MM.1S (cell line): ENCODE measurements at regions not wholly inside any gene's neighbourhood (a gene's known extent, or its start where the extent isn't known, plus 50 kb on each side); places are given as distances from the start of the nearest gene placed in this dataset.
"Not testable (repeated sequence)": the region's sequence is repeated elsewhere in the genome, so short reads cannot be mapped to it uniquely, and the experiment has no call there.

Experiments used
- DNase-seq: peaks from one replicate; pipeline ENCODE4 v3.0.0-alpha.2; 2015
- H2AFZ ChIP-seq: fragments of 300-600 bp; sonication (generic); 2 replicates; pipeline ENCODE4 v1.6.0; 2016; ENCODE audit warnings: antibody characterized with exemption, low read length
- H3F3A ChIP-seq: fragments of 300-600 bp; sonication (generic); 2 replicates; pipeline ENCODE4 v1.6.1; 2016; ENCODE audit warnings: mild to moderate bottlenecking, antibody characterized with exemption, low read length, moderate library complexity, mixed read lengths; ENCODE audit not compliant: insufficient read depth
- H3K27ac ChIP-seq: fragments of 300-600 bp; sonication (generic); 2 replicates; pipeline ENCODE4 v1.5.1; 2016; ENCODE audit warnings: mild to moderate bottlenecking, low read length
- H3K27me3 ChIP-seq: fragments of 300-600 bp; sonication (generic); replicated peaks from 2 replicates; pipeline ENCODE4 v1.6.0; 2016; ENCODE audit warnings: low read length; ENCODE audit not compliant: insufficient read depth
- H3K36me3 ChIP-seq: fragments of 300-600 bp; sonication (generic); replicated peaks from 2 replicates; pipeline ENCODE4 v1.6.1; 2016; ENCODE audit warnings: mild to moderate bottlenecking, low read length, mixed read lengths; ENCODE audit not compliant: insufficient read depth
- H3K4me1 ChIP-seq: fragments of 300-600 bp; sonication (generic); 2 replicates; pipeline ENCODE4 v1.6.1; 2016; ENCODE audit warnings: low read length, mixed read lengths
- H3K4me2 ChIP-seq: fragments of 300-600 bp; sonication (generic); 2 replicates; pipeline ENCODE4 v1.6.0; 2016; ENCODE audit warnings: low read depth, low read length
- H3K4me3 ChIP-seq: fragments of 300-600 bp; sonication (generic); 2 replicates; pipeline ENCODE4 v1.5.1; 2016; ENCODE audit warnings: low read length, mixed read lengths
- H3K79me2 ChIP-seq: fragments of 300-600 bp; sonication (generic); 2 replicates; pipeline ENCODE4 v1.6.1; 2016; ENCODE audit warnings: mixed run types, low read length, mixed read lengths
- H3K9ac ChIP-seq: fragments of 300-600 bp; sonication (generic); 2 replicates; pipeline ENCODE4 v1.6.1; 2016; ENCODE audit warnings: low read length, mixed read lengths
- H3K9me2 ChIP-seq: fragments of 300-600 bp; sonication (generic); replicated peaks from 2 replicates; pipeline ENCODE4 v1.6.1; 2016; ENCODE audit warnings: mild to moderate bottlenecking, low read length, mixed read lengths; ENCODE audit not compliant: insufficient read depth
- H3K9me3 ChIP-seq: fragments of 300-600 bp; sonication (generic); replicated peaks from 2 replicates; pipeline ENCODE4 v1.6.1; 2016; ENCODE audit warnings: mild to moderate bottlenecking, low read length, mixed read lengths; ENCODE audit not compliant: insufficient read depth
- H4K20me1 ChIP-seq: fragments of 300-600 bp; sonication (generic); 2 replicates; pipeline ENCODE4 v1.6.1; 2016; ENCODE audit warnings: mild to moderate bottlenecking, low read length, moderate library complexity, mixed read lengths; ENCODE audit not compliant: insufficient read depth
- EZH2 ChIP-seq: fragments of 300-600 bp; sonication (generic); optimal IDR thresholded peaks from 2 replicates; pipeline ENCODE3; 2017; ENCODE audit warnings: low read depth, mild to moderate bottlenecking, antibody characterized with exemption, low read length, mixed read lengths
- EZH2phosphoT487 ChIP-seq: fragments of 300-600 bp; sonication (generic); IDR thresholded peaks from 2 replicates; pipeline ENCODE4 v1.6.1; 2018; ENCODE audit warnings: antibody characterized with exemption, low read length
- TF ChIP-seq, protein P1 (sequence below): fragments of 300-600 bp; sonication (generic); IDR thresholded peaks from 2 replicates; pipeline ENCODE4 v1.5.1; 2016; ENCODE audit warnings: antibody characterized with exemption, low read length, mixed read lengths

DNA sequence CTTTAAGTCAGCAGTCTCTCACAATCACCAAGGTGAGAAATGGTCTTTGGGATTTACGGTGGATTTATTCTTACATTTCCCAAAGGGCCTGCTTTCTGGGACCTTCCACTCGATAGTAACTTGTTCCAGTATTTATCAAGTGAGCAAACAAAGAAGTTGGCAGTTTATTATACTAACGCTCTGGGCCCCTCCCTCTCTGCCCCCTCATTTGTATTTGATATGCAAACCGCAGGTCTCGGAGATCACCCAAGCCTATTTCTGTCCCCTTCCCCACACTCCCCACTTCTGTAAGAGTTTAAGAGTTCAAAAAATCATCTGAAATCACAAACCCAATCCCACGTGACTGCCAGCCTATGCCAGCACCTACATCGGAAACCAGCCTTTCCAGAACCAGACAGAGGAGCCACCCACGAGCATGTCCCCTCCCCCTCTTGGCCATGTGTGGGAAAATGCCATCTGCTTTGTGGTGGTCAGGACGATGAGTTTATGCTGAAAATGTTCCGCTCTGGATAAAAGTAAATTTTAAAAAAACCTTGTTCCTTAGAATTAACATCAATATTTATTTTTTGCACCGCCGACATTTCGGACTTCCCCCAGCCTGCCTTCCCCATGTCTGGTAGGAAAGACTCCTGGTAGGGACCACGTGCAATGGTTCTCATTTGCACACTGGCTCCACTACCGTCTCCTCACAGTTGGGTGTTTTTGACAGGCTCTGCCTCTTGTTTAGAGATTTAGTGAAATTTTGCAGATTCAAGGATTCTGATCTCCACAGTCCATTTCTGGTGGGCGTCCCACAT lies 281.0 kb downstream of the TFAP2C start:
- no peaks in the 10 kb centered on the region for H3K4me1 ChIP-seq
- no peak for DNase-seq
- H3K36me3 ChIP-seq: no peaks in the 10 kb centered on the region
- no peaks in the 10 kb centered on the region for H4K20me1 ChIP-seq
- H3K9me2 ChIP-seq: no peaks in the 10 kb centered on the region
- no peak overlapping the region for H3K4me2 ChIP-seq
- H3K27ac ChIP-seq: no peak overlapping the region
- no peaks in the 10 kb centered on the region for H3K79me2 ChIP-seq
- no peaks in the 10 kb centered on the region for H3K27me3 ChIP-seq
- no peak for TF ChIP-seq EZH2
- TF ChIP-seq, protein P1, sequence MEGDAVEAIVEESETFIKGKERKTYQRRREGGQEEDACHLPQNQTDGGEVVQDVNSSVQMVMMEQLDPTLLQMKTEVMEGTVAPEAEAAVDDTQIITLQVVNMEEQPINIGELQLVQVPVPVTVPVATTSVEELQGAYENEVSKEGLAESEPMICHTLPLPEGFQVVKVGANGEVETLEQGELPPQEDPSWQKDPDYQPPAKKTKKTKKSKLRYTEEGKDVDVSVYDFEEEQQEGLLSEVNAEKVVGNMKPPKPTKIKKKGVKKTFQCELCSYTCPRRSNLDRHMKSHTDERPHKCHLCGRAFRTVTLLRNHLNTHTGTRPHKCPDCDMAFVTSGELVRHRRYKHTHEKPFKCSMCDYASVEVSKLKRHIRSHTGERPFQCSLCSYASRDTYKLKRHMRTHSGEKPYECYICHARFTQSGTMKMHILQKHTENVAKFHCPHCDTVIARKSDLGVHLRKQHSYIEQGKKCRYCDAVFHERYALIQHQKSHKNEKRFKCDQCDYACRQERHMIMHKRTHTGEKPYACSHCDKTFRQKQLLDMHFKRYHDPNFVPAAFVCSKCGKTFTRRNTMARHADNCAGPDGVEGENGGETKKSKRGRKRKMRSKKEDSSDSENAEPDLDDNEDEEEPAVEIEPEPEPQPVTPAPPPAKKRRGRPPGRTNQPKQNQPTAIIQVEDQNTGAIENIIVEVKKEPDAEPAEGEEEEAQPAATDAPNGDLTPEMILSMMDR: no peak
- TF ChIP-seq EZH2phosphoT487: no peak
- H3F3A ChIP-seq: no peaks in the 10 kb centered on the region
- no peak overlapping the region for H3K4me3 ChIP-seq
- no peaks in the 10 kb centered on the region for H3K9me3 ChIP-seq
- H2AFZ ChIP-seq: no peak overlapping the region
- H3K9ac ChIP-seq: no peak overlapping the region

DNA sequence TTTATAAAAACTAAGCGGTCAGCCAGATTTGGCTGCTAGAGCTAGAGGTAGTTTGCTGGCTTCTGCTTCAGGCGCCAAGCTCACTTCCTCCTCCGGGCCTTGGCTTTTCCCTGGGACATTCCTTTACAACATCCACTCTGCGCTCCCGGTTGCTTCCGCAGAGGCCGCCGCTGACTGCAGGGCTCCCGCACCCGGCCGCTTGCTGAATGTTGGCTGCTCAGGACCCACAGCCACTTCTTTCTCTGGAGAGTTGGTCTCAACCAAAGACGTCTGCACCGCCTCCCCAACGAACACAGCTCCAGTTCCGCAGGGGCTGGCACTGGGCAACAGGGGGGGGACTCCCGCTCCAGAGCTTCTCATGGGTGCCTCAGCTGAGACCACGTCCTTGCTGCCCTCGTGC lies 282.8 kb downstream of the TFAP2C start:
- Histone ChIP-seq H3K27ac (no peak overlapping the region), H3K4me2 (no peak overlapping the region), H2AFZ (no peak overlapping the region), H3K27me3 (no peaks in the 10 kb centered on the region), H3K9me3 (no peaks in the 10 kb centered on the region), H3K9me2 (no peaks in the 10 kb centered on the region), H3F3A (no peaks in the 10 kb centered on the region), H4K20me1 (no peaks in the 10 kb centered on the region), H3K9ac (no peak overlapping the region), H3K4me1 (no peaks in the 10 kb centered on the region), H3K4me3 (no peak overlapping the region), H3K36me3 (no peaks in the 10 kb centered on the region), H3K79me2 (no peaks in the 10 kb centered on the region)
- no peak for DNase-seq
- no peak for TF ChIP-seq EZH2phosphoT487

DNA sequence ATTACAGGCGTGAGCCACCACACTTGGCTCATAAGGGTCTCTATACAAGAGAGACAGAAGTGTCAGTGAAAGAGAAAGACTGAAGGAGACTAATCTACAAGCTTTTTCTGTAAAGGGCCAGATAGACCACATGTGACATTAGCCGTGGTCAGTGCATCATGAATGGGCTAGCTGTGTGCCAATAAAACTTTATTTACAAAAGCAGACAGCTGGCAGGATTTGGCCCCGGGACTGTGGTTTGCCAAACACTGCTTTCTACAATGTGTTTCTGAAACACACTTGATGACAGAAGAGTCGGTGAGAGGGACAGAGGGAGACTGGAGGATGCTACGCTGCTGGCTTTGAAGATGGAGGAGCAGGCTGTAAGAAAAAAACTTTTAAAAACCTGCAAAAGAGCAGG lies 285.4 kb downstream of the TFAP2C start:
- H3K4me1 ChIP-seq: no peaks in the 10 kb centered on the region
- no peaks in the 10 kb centered on the region for H3K27me3 ChIP-seq
- no peak overlapping the region for H2AFZ ChIP-seq
- TF ChIP-seq, protein P1: no peak
- no peak for TF ChIP-seq EZH2phosphoT487
- TF ChIP-seq EZH2: no peak
- H3K27ac ChIP-seq: no peak overlapping the region
- no peaks in the 10 kb centered on the region for H4K20me1 ChIP-seq
- H3K9me2 ChIP-seq: no peaks in the 10 kb centered on the region
- no peak overlapping the region for H3K9ac ChIP-seq
- no peaks in the 10 kb centered on the region for H3F3A ChIP-seq
- no peak overlapping the region for H3K4me2 ChIP-seq
- no peaks in the 10 kb centered on the region for H3K79me2 ChIP-seq
- no peaks in the 10 kb centered on the region for H3K9me3 ChIP-seq
- no peak for DNase-seq
- H3K4me3 ChIP-seq: no peak overlapping the region
- H3K36me3 ChIP-seq: no peaks in the 10 kb centered on the region

DNA sequence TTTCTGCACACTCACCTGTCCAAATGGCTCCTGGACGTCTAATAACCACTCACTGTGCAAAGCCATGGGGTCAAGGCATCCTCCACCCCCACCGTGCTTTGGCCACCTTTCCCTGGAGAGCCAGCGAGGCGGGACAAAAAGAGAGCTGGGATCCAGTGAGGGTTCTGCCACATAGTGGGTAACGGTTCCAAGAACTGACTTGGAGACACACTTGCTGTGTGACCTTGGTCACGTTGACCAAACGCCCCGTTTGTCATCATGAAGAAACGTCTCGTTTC lies 287.2 kb downstream of the TFAP2C start:
- Histone ChIP-seq H3K4me3 (no peak overlapping the region), H3K27ac (no peak overlapping the region), H4K20me1 (no peaks in the 10 kb centered on the region), H3K36me3 (no peaks in the 10 kb centered on the region), H3K4me2 (no peak overlapping the region), H3K9me3 (no peaks in the 10 kb centered on the region), H3K79me2 (no peaks in the 10 kb centered on the region), H3K27me3 (no peaks in the 10 kb centered on the region), H3F3A (no peaks in the 10 kb centered on the region), H3K9me2 (no peaks in the 10 kb centered on the region), H3K4me1 (no peaks in the 10 kb centered on the region), H2AFZ (no peak overlapping the region), H3K9ac (no peak overlapping the region)
- TF ChIP-seq EZH2phosphoT487: no peak
- TF ChIP-seq, protein P1: no peak
- TF ChIP-seq EZH2: no peak
- no peak for DNase-seq

DNA sequence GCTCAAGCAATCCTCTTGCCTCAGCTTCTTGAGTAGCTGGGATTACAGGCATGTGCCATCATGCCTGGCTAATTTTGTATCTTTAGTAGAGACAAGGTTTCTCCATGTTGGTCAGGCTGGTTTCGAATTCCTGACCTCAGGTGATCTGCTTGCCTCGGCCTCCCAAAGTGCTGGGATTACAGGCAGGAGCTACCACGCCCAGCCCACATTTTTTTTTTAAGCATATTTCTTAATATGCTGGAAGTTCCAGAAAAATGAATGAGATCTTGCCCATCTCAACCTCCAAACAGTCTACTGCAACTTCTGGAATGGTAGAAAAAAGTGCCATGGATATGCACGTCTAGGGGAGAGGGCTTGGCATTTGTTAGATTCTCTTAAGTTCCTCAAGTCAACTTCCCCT lies 290.9 kb downstream of the TFAP2C start:
- not testable (repeated sequence) for H3K4me3 ChIP-seq, H3K9me3 ChIP-seq, H3K79me2 ChIP-seq, H3K27me3 ChIP-seq, H3K9me2 ChIP-seq, H3K27ac ChIP-seq, H4K20me1 ChIP-seq, H3F3A ChIP-seq, H3K4me2 ChIP-seq, DNase-seq, H2AFZ ChIP-seq, H3K36me3 ChIP-seq, H3K9ac ChIP-seq, H3K4me1 ChIP-seq
